A673 (cell line): ENCODE measurements at regions not wholly inside any gene's neighbourhood (a gene's known extent, or its start where the extent isn't known, plus 50 kb on each side); places are given as distances from the start of the nearest gene placed in this dataset.

ENCODE experiments used
- BruUV-seq: library from RNA; stranded (reverse); fragments of 400-500 nt; replicated peaks from 2 replicates; lab custom pipeline; 2021; lab: Mats Ljungman, UMichigan
- CTCF ChIA-PET: fragments of 300-600 bp; sonication (Branson Sonifier 250); formaldehyde crosslinking; loops from one replicate; lab custom pipeline; 2022; ENCODE audit warnings: antibody characterized with exemption; lab: Charles Lee
- POLR2A ChIA-PET: fragments of 300-600 bp; sonication (Branson Sonifier 250); formaldehyde crosslinking; loops from one replicate; lab custom pipeline; 2022; ENCODE audit warnings: antibody characterized with exemption; ENCODE audit not compliant: low non-redundant PET; lab: Charles Lee
- DNase-seq: peaks from one replicate; pipeline ENCODE4 v3.0.0-alpha.2; 2015; ENCODE audit warnings: low spot score
- H3K27ac ChIP-seq: fragments of 200-600 bp; sonication (generic); 2 replicates; pipeline ENCODE4 v1.5.1; 2016; ENCODE audit warnings: mixed run types, low read depth, mild to moderate bottlenecking, mixed read lengths, antibody characterized with exemption, low read length; ENCODE audit not compliant: poor library complexity, severe bottlenecking
- H3K27me3 ChIP-seq: fragments of 200-600 bp; sonication (generic); replicated peaks from 2 replicates; pipeline ENCODE4 v1.6.1; 2017; ENCODE audit warnings: mixed run types, low read depth, mild to moderate bottlenecking, mixed read lengths, antibody characterized with exemption, low read length; ENCODE audit not compliant: insufficient read depth, poor library complexity
- H3K36me3 ChIP-seq: fragments of 200-600 bp; sonication (generic); 2 replicates; pipeline ENCODE4 v1.6.1; 2016; ENCODE audit warnings: mixed run types, mild to moderate bottlenecking, mixed read lengths, antibody characterized with exemption, low read length; ENCODE audit not compliant: insufficient read depth, poor library complexity, severe bottlenecking
- H3K4me1 ChIP-seq: fragments of 200-600 bp; sonication (generic); 2 replicates; pipeline ENCODE4 v1.6.1; 2017; ENCODE audit warnings: mixed run types, mild to moderate bottlenecking, mixed read lengths, antibody characterized with exemption, low read length; ENCODE audit not compliant: insufficient read depth, poor library complexity, severe bottlenecking
- H3K4me3 ChIP-seq: fragments of 200-600 bp; sonication (generic); 2 replicates; pipeline ENCODE4 v1.5.1; 2016; ENCODE audit warnings: low read depth, mixed run types, mild to moderate bottlenecking, mixed read lengths, low read length; ENCODE audit not compliant: poor library complexity, severe bottlenecking
- H3K9me3 ChIP-seq: fragments of 200-600 bp; sonication (generic); 2 replicates; pipeline ENCODE4 v1.6.1; 2016; ENCODE audit warnings: mixed run types, low read depth, mild to moderate bottlenecking, mixed read lengths, antibody characterized with exemption, low read length; ENCODE audit not compliant: poor library complexity, severe bottlenecking
- EZH2 ChIP-seq: fragments of 200-600 bp; sonication (generic); IDR thresholded peaks from 2 replicates; pipeline ENCODE4 v1.6.1; 2017; ENCODE audit warnings: borderline replicate concordance, low read depth, mild to moderate bottlenecking, mixed read lengths, antibody characterized with exemption, low read length; ENCODE audit not compliant: poor library complexity, severe bottlenecking
- intact Hi-C: fragments of 100-400 bp; cut with micrococcal nuclease; formaldehyde crosslinking; loops from one replicate; pipeline ENCODE4 v1.10.0; 2022; ENCODE audit not compliant: unreplicated experiment
- TF ChIP-seq, protein P1 (sequence below): fragments of 300-800, 200-600 bp; sonication (generic); conservative IDR thresholded peaks from 2 replicates; pipeline ENCODE4 v1.5.1; 2017; ENCODE audit warnings: low read depth, mild to moderate bottlenecking, antibody characterized with exemption, low read length, moderate library complexity, mixed read lengths

DNA sequence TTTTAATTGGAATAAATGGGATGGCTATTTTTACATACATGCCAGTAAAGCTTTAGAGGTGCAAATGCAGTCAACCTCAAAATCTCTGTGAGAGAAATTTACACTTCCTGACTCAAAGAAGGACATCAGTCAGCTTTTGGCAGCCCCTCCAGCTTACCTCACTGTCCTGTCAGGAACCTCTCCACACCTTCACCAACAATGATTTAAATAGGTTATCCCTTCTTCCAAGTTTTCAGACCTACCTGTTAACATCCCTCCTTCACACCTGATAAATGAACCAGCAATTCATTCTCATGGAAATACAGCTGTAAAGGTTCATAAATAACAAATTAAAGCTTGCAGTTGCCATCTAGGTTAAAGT is 286.1 kb downstream of the SHOX2 start:
- no peak for DNase-seq
- intact Hi-C loops = no loop called here
- H3K27me3 ChIP-seq = peaks cover 4% of the 10 kb centered on the region
- no peaks in the 10 kb centered on the region for H3K36me3 ChIP-seq
- no peaks in the 10 kb centered on the region for H3K9me3 ChIP-seq
- no peaks in the 10 kb centered on the region for H3K4me1 ChIP-seq
- BruUV-seq = no TSS peak
- ChIA-PET POLR2A (no interaction called here), CTCF (no interaction called here)
- no peak overlapping the region for H3K27ac ChIP-seq
- no peak overlapping the region for H3K4me3 ChIP-seq
- TF ChIP-seq EZH2 = no peak
- TF ChIP-seq, protein P1, sequence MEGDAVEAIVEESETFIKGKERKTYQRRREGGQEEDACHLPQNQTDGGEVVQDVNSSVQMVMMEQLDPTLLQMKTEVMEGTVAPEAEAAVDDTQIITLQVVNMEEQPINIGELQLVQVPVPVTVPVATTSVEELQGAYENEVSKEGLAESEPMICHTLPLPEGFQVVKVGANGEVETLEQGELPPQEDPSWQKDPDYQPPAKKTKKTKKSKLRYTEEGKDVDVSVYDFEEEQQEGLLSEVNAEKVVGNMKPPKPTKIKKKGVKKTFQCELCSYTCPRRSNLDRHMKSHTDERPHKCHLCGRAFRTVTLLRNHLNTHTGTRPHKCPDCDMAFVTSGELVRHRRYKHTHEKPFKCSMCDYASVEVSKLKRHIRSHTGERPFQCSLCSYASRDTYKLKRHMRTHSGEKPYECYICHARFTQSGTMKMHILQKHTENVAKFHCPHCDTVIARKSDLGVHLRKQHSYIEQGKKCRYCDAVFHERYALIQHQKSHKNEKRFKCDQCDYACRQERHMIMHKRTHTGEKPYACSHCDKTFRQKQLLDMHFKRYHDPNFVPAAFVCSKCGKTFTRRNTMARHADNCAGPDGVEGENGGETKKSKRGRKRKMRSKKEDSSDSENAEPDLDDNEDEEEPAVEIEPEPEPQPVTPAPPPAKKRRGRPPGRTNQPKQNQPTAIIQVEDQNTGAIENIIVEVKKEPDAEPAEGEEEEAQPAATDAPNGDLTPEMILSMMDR = no peak

DNA sequence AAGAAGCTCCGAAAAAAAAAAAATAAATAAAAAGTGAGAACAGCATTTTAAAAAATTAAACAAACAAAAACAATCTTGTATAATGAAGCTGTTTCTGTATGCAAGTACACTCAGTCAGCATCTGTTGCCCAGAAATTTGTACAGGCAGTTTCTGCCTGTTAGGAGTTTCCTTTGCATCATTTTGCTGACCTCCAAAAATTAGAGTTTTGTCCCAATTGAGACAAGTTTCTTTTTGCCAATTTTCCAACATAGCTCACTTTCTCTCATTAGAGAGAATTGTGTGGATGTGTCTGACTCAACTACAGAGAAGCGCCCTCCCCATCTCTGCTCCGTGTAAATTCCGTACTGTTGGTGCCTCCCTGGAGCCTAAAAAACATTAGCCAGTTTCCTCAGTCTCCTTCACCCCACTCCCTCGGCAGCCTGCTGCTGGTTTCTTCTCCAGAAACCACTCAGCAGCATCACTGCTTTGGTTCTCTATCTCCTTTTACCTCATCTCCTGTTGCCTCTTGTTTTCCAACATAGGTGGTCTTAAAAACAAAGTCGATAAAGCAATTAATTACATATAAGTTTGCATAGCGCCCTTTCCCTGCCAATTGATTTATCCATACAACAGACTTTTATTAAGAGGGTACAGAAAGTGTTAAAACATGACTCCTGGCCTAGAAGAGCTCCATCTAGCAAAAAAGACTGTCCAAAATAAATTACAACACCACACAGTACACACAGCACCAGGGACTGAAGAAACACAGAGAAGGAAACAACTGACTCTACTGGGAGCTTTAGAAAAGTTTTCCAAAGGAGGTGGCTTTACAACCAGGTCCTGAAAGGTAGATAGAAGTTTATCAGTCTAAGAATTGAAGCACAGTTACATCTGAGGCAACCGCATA is 286.7 kb downstream of the SHOX2 start:
- POLR2A ChIA-PET = no interaction called here
- TF ChIP-seq, protein P1 = no peak
- no peak for TF ChIP-seq EZH2
- BruUV-seq = no TSS peak
- Histone ChIP-seq H3K4me1 (no peaks in the 10 kb centered on the region), H3K9me3 (no peaks in the 10 kb centered on the region), H3K4me3 (no peak overlapping the region), H3K27ac (no peak overlapping the region), H3K36me3 (no peaks in the 10 kb centered on the region), H3K27me3 (peaks cover 4% of the 10 kb centered on the region)
- DNase-seq = no peak
- intact Hi-C loops = no loop called here
- CTCF ChIA-PET = no interaction called here

DNA sequence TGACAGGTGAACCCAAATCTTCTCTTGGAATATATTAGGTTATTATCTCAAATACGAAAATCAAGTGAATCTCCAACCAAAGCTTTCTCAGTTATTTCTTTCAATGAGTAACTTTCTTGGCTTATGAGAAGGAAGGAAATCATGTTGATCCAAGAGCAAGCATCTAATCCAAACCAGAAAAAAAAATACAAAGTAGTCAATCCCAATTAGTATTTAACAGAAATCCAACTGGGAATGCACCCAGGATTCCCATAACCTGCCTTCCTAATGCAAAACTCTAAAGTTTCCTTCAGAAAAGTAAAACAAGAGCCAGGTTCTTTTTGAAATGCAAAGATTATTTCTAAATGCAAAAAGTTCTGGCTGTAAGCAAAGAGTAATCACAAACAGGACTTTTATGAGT is 289.3 kb downstream of the SHOX2 start:
- Histone ChIP-seq H3K4me3 (no peak overlapping the region), H3K36me3 (no peaks in the 10 kb centered on the region), H3K27me3 (peaks cover 4% of the 10 kb centered on the region), H3K4me1 (no peaks in the 10 kb centered on the region), H3K9me3 (no peaks in the 10 kb centered on the region), H3K27ac (no peak overlapping the region)
- TF ChIP-seq, protein P1 = no peak
- TF ChIP-seq EZH2 = no peak
- POLR2A ChIA-PET = no interaction called here
- CTCF ChIA-PET = no interaction called here
- intact Hi-C loops = no loop called here
- BruUV-seq = no TSS peak
- no peak for DNase-seq
